Stimulated activated naive B cell treated with anti-CD40 and anti-IgM and Interleukin-4, amounts not matched to agents 10 μg/mL and 1 μg/mL and 100 μg/mL, for 72 hours (primary cell): ENCODE measurements at regions not wholly inside any gene's neighbourhood (a gene's known extent, or its start where the extent isn't known, plus 50 kb on each side); places are given as distances from the start of the nearest gene placed in this dataset.

Source experiments
- ATAC-seq, 2 donors: fragments of 150-1000 bp; cut with Tn5 transposase; replicated peaks; 2 replicates each; pipeline ENCODE4 v1.10.0; 2021; ENCODE audit warnings: moderate library complexity in 1 of 2
- DNase-seq: peaks from one replicate; pipeline ENCODE4 v3.0.0; 2021
- H3K27ac Mint-ChIP-seq: one replicate; pipeline ENCODE4 v1.8.0; 2022; ENCODE audit warnings: mild to moderate bottlenecking, mixed read lengths
- H3K27me3 Mint-ChIP-seq, 2 donors: one replicate each; pipeline ENCODE4 v1.8.0; 2022; ENCODE audit warnings: mixed read lengths in 2 of 2
- H3K36me3 Mint-ChIP-seq, 2 donors: one replicate each; pipeline ENCODE4 v1.8.0; 2022; ENCODE audit warnings: mixed read lengths in 2 of 2, mild to moderate bottlenecking in 1 of 2
- H3K4me1 Mint-ChIP-seq, 2 donors: one replicate each; pipeline ENCODE4 v1.8.0; 2022; ENCODE audit warnings: mixed read lengths in 2 of 2, mild to moderate bottlenecking in 1 of 2
- H3K4me3 Mint-ChIP-seq, 2 donors: one replicate each; pipeline ENCODE4 v1.8.0; 2022; ENCODE audit warnings: mild to moderate bottlenecking in 2 of 2, mixed read lengths in 2 of 2, moderate library complexity in 1 of 2
- H3K9me3 Mint-ChIP-seq, 2 donors: one replicate each; pipeline ENCODE4 v1.8.0; 2022; ENCODE audit warnings: mixed read lengths in 2 of 2, mild to moderate bottlenecking in 1 of 2

DNA sequence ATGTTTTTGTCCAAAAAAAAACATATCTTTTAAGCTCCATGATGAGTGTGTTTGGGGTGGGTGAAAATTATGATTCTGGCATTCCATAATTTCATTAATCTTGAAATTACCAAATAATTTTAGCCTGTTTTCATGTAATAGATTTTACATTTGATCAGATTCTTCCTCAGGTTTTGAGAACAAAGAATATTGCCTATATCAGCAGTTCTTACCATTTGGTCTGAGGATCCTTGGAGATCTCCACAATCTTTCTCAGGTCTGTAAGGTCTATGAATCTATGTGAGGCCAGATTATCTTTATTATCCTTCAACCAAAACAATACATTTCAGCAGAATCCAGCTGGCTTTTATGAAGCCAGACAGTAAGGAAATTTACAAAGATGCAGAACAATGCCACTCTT is 373.3 kb upstream of the E2F7 start:
- Mint-ChIP-seq H3K27ac (no peak overlapping the region), H3K36me3 (no peaks in the 10 kb centered on the region), H3K9me3 (no peaks in the 10 kb centered on the region), H3K4me1 (no peaks in the 10 kb centered on the region), H3K27me3 (no peaks in the 10 kb centered on the region), H3K4me3 (no peak overlapping the region)
- DNase-seq (no peak), ATAC-seq (no peak)

DNA sequence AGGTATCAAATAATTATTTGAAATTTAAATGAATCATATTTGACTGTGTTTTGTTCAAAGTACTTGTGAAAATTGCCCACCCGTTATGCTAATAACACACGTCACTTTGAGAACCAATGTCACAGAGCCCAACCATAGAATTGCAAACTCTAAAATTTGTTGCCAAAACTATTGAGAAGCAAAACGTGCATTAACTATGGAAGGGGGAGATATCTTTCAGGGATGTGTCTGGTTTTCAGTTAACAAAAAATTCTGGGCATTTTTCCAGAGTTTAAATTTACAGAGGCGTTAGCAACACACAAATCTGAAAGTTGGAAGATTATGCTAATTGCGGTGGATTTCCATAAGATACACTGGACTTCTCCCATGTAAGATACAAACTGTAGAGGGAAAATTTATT is 371.8 kb upstream of the E2F7 start:
- Mint-ChIP-seq H3K9me3 (no peaks in the 10 kb centered on the region), H3K36me3 (no peaks in the 10 kb centered on the region), H3K4me1 (no peaks in the 10 kb centered on the region), H3K27ac (no peak overlapping the region), H3K4me3 (no peak overlapping the region), H3K27me3 (no peaks in the 10 kb centered on the region)
- ATAC-seq (no peak), DNase-seq (no peak)

- H3K4me1 Mint-ChIP-seq, result no peaks in the 10 kb centered on the region
- no peak overlapping the region for H3K4me3 Mint-ChIP-seq
- no peaks in the 10 kb centered on the region for H3K9me3 Mint-ChIP-seq
- H3K27ac Mint-ChIP-seq, result no peak overlapping the region
- no peaks in the 10 kb centered on the region for H3K27me3 Mint-ChIP-seq
- ATAC-seq, result no peak
- DNase-seq, result no peak
- no peaks in the 10 kb centered on the region for H3K36me3 Mint-ChIP-seq
Measured at GRCh38 chr12:77435446-77436091, 370.2 kb upstream of the E2F7 start.

- H3K36me3 Mint-ChIP-seq, result no peaks in the 10 kb centered on the region
- ATAC-seq (no peak), DNase-seq (no peak)
- no peak overlapping the region for H3K4me3 Mint-ChIP-seq
- no peaks in the 10 kb centered on the region for H3K9me3 Mint-ChIP-seq
- H3K27ac Mint-ChIP-seq, result no peak overlapping the region
- H3K27me3 Mint-ChIP-seq, result no peaks in the 10 kb centered on the region
- H3K4me1 Mint-ChIP-seq, result no peaks in the 10 kb centered on the region
Measured at GRCh38 chr12:77433799-77434198, 368.4 kb upstream of the E2F7 start.

GRCh38 chr12:77429426-77429825 is 364.1 kb upstream of the E2F7 start:
- no peak for ATAC-seq
- no peaks in the 10 kb centered on the region for H3K36me3 Mint-ChIP-seq
- no peak overlapping the region for H3K27ac Mint-ChIP-seq
- DNase-seq, result no peak
- H3K4me1 Mint-ChIP-seq, result no peaks in the 10 kb centered on the region
- H3K4me3 Mint-ChIP-seq, result no peak overlapping the region
- H3K9me3 Mint-ChIP-seq, result peaks cover 5 to 7% of the 10 kb centered on the region in 2 donors
- H3K27me3 Mint-ChIP-seq, result no peaks in the 10 kb centered on the region

GRCh38 chr12:77421152-77421551 is 355.8 kb upstream of the E2F7 start:
- peaks cover 7 to 10% of the 10 kb centered on the region in 2 donors for H3K9me3 Mint-ChIP-seq
- no peaks in the 10 kb centered on the region for H3K36me3 Mint-ChIP-seq
- H3K4me3 Mint-ChIP-seq, result no peak overlapping the region
- ATAC-seq, result no peak
- DNase-seq, result no peak
- H3K4me1 Mint-ChIP-seq, result no peaks in the 10 kb centered on the region
- H3K27me3 Mint-ChIP-seq, result no peaks in the 10 kb centered on the region
- H3K27ac Mint-ChIP-seq, result no peak overlapping the region

GRCh38 chr12:77409551-77409950 is 344.2 kb upstream of the E2F7 start:
- Mint-ChIP-seq H3K4me3 (no peak overlapping the region), H3K4me1 (no peaks in the 10 kb centered on the region), H3K9me3 (no peaks in the 10 kb centered on the region), H3K27ac (no peak overlapping the region), H3K36me3 (no peaks in the 10 kb centered on the region), H3K27me3 (no peaks in the 10 kb centered on the region)
- DNase-seq, result no peak
- ATAC-seq, result no peak

- Mint-ChIP-seq H3K27me3 (no peaks in the 10 kb centered on the region), H3K36me3 (no peaks in the 10 kb centered on the region), H3K4me1 (no peaks in the 10 kb centered on the region), H3K27ac (no peak overlapping the region), H3K9me3 (no peaks in the 10 kb centered on the region), H3K4me3 (no peak overlapping the region)
- DNase-seq (no peak), ATAC-seq (no peak)
Measured at GRCh38 chr12:77407931-77408330, 342.6 kb upstream of the E2F7 start.

GRCh38 chr12:77406219-77406905 is 341.0 kb upstream of the E2F7 start:
- H3K9me3 Mint-ChIP-seq, result no peaks in the 10 kb centered on the region
- no peaks in the 10 kb centered on the region for H3K27me3 Mint-ChIP-seq
- DNase-seq, result no peak
- H3K27ac Mint-ChIP-seq, result no peak overlapping the region
- ATAC-seq, result no peak
- no peaks in the 10 kb centered on the region for H3K36me3 Mint-ChIP-seq
- H3K4me1 Mint-ChIP-seq, result no peaks in the 10 kb centered on the region
- H3K4me3 Mint-ChIP-seq, result no peak overlapping the region

DNA sequence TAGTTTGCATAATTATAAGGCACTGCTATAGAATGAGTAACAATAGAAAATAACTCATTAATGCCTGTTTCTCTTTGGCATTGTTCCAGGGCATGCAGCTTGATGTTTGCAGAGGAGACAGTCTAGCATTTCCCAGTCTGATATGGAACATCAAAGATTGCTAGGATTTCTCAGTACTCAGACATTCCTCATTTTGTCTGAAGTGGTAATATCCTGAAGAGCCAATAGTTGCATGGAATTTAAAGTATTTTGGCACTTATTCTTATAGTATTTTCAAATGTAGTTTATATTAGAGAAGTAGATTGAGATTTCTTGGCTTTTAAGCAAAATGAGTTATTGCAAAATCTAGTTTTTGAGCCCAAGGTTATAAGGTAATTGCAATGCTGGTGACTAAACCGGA is 337.3 kb upstream of the E2F7 start:
- Mint-ChIP-seq H3K4me1 (no peaks in the 10 kb centered on the region), H3K27me3 (no peaks in the 10 kb centered on the region), H3K9me3 (no peaks in the 10 kb centered on the region), H3K4me3 (no peak overlapping the region), H3K27ac (no peak overlapping the region), H3K36me3 (no peaks in the 10 kb centered on the region)
- ATAC-seq (no peak), DNase-seq (no peak)

DNA sequence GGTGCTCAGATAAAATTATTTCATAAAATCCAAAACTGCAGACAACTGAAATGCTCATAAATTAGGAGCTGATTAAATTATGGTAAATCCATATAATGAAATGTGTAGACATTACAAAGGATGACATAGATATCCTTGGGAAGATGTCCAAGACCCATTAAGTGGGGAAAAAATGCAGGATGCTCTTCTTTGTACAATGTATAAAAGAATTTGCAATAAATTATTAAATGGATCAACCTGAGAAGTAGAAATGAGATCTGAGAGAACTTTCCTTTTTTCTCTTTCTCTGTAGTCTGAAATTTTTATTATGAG is 336.4 kb upstream of the E2F7 start:
- Mint-ChIP-seq H3K27ac (no peak overlapping the region), H3K36me3 (no peaks in the 10 kb centered on the region), H3K9me3 (peaks cover 0 to 1% of the 10 kb centered on the region in 2 donors), H3K4me1 (no peaks in the 10 kb centered on the region), H3K27me3 (no peaks in the 10 kb centered on the region), H3K4me3 (no peak overlapping the region)
- ATAC-seq (no peak), DNase-seq (no peak)

DNA sequence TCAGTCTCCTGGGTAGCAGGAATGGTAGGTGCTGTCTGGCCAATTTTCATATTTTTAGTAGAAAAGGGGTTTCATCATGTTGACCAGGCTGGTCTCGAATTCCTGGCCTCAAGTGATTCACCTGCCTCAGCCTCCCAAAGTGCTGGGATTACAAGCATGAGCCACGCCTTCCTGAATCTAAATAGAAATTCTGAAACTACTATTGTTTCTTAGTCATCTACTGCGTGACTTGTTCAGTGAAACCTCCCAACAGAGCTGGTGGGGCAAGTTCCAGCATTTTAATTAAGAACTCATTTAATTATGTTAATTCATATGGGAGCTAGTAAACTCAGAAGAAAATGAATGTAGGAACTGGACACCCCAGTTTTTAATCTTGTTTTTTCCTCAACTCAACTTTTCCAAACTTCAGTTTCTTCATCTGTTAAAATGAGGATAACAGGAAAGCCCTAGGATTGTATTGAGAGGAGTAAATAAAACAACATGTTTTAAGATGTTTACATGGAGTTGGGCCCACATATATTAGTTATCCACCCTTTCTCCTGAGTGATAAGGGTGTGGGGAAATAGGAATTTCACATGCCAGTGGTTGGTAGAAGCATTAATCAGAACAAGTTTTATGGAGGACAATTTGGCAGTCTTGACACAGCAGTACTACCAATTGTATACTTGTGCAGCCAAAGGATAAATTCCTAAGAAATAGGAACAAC is 335.8 kb upstream of the E2F7 start:
- no peak overlapping the region for H3K4me3 Mint-ChIP-seq
- H3K9me3 Mint-ChIP-seq, result peaks cover 0 to 1% of the 10 kb centered on the region in 2 donors
- DNase-seq (no peak), ATAC-seq (no peak)
- H3K36me3 Mint-ChIP-seq, result no peaks in the 10 kb centered on the region
- no peaks in the 10 kb centered on the region for H3K4me1 Mint-ChIP-seq
- H3K27me3 Mint-ChIP-seq, result no peaks in the 10 kb centered on the region
- H3K27ac Mint-ChIP-seq, result no peak overlapping the region

DNA sequence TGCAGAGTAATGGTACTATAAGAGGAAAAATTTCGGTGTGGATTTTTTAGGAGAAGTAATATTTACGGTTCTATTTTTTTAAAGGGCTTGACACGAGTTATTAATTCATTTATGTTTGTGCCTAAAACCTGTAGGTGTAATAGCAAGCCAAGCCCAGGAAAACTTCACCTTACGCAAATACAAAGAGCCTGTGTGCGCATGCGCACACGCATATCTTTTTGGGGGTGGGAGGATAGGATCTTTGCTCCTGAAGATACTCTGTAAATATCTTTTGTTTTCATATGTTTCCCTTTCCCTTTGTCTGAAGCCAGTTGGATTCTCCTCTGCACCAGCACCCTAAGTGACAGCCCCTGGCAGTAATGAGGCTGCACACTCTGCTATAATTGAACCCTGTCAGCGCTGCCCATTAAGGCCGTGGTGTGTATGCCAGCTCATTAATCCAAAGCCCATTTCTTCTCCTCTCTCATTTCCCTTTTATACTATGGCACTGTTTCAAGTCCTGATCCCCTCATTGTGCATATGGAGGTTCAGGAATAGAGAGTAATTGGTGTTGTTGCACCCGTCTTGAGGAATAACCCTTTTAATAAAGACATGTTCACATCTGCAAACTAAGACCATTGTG is 327.2 kb upstream of the E2F7 start:
- Mint-ChIP-seq H3K4me3 (no peak overlapping the region), H3K36me3 (no peaks in the 10 kb centered on the region), H3K9me3 (peaks cover 0 to 3% of the 10 kb centered on the region in 2 donors), H3K27ac (no peak overlapping the region), H3K4me1 (no peaks in the 10 kb centered on the region), H3K27me3 (no peaks in the 10 kb centered on the region)
- ATAC-seq (no peak), DNase-seq (no peak)

DNA sequence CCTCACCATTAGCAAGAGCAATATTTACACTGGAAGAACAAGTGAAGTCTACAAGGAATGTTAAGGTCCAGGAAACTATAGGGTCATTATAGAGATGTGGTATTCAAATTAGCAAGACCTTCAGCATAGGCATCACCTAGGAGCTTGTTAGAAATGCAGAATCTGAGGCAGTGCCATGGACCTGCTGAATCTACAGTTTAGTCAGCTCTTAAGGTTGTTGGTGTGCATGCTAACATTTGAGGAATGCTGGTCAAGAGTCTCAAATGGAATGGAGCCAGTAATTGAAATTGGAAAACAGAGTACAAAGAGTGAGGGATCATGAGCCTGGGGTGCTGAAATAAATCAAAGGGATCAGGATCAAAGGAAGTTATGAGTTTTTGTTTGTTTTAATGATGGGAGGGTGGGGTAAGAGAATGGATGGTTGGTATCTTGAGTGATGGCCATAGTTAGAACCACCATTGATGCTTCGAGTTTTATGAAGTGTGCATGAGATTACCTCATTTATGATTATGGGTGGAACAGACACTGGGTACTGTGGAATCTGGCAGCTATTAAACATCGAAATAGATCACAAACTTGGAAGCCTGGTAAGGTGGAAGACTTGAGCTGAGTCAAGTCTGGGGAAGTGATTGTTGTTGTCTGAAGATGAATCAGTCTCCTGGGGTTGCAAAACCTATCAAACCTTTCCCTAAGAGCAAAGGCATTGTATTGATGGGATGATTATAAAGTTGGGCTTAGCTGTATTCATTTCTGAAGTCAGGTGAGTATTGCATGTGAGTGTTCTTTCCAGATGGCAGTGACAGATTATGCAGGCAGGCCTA is 323.3 kb upstream of the E2F7 start:
- no peak for DNase-seq
- Mint-ChIP-seq H3K36me3 (no peaks in the 10 kb centered on the region), H3K4me1 (no peaks in the 10 kb centered on the region), H3K27ac (no peak overlapping the region), H3K9me3 (peaks cover 0 to 1% of the 10 kb centered on the region in 2 donors), H3K27me3 (no peaks in the 10 kb centered on the region), H3K4me3 (no peak overlapping the region)
- ATAC-seq, result no peak
